ENCODE measurements at regions not wholly inside any gene's neighbourhood (a gene's known extent, or its start where the extent isn't known, plus 50 kb on each side); places are given as distances from the start of the nearest gene placed in this dataset.

- H3K4me2 ChIP-seq (ENCODE audit: insufficient read depth, low read length) = no peak overlapping the region
- in situ Hi-C loops (cut with MboI) (no loop called here), intact Hi-C loops (cut with micrococcal nuclease) (no loop called here)
- no peak overlapping the region for H3K4me3 ChIP-seq
- peak overlapping the region; percentile 52; the same call in 1 of the 3 replicates for H3K27ac ChIP-seq (ENCODE audit: extremely low read depth, low read depth, low read length)
- no TSS peak for BruUV-seq (replicated peaks)
- WGBS (ENCODE audit: insufficient coverage, low coverage, missing lambda C conversion rate) = 0% methylated on average over 1 of the region's 1 CpG
- ChIA-PET POLR2A (no interaction called here), CTCF (ENCODE audit: low intra/inter-chr PET ratio) (no interaction called here)
- H3K79me2 ChIP-seq (ENCODE audit: control insufficient read depth, insufficient read depth, low read length) = no peaks in the 10 kb centered on the region
- no peaks in the 10 kb centered on the region for H3K9me3 ChIP-seq (replicated peaks; ENCODE audit: control insufficient read depth, insufficient read depth, low read depth, low read length)
- ATAC-seq (0 out of 3 replicates have a peak, but pooled peaks have one; percentile 27), DNase-seq (ENCODE audit: extremely low read depth in 1 of 4, low spot score in 3 of 4) (no peak), FAIRE-seq (no peak)
- TF ChIP-seq CEBPG (CRISPR knock-in tag; IDR thresholded peaks at IDR 0.05) (no peak), CEBPG (tag; conservative IDR thresholded peaks at IDR 0.05 in 1 of 2, IDR thresholded peaks at IDR 0.05 in 1 of 2) (0 out of 4 replicates have a peak, but pooled peaks of 1 of the 2 experiments have one; percentile 14), ZBTB17 (CRISPR knock-in tag; IDR thresholded peaks at IDR 0.05) (no peak)
- no peaks in the 10 kb centered on the region for H3K27me3 ChIP-seq (ENCODE audit: control insufficient read depth in 2 of 2, insufficient read depth in 2 of 2, low read length in 2 of 2)
- H4K20me1 ChIP-seq (replicated peaks; ENCODE audit: control insufficient read depth, insufficient read depth, low read length) = no peaks in the 10 kb centered on the region
- no peak overlapping the region for H3K9ac ChIP-seq (ENCODE audit: insufficient read depth in 1 of 2, low read depth in 2 of 2, low read length in 2 of 2)
- no peaks in the 10 kb centered on the region for H3K36me3 ChIP-seq (ENCODE audit: control insufficient read depth, insufficient read depth, low read length)
- H3K9me1 ChIP-seq (ENCODE audit: control insufficient read depth, insufficient read depth, low read length) = no peaks in the 10 kb centered on the region
- peak overlapping the region; percentile 74 for H2AFZ ChIP-seq (ENCODE audit: low read depth, low read length)
- peaks cover 0 to 11% of the 10 kb centered on the region in 2 experiments; a peak in 3 of 5 replicates for H3K4me1 ChIP-seq (replicated peaks in 1 of 2; ENCODE audit: control insufficient read depth in 2 of 2, insufficient read depth in 2 of 2, low read length in 2 of 2)
Observed at GRCh38 chr3:118543832-118544231, 490.8 kb downstream of the IGSF11 start.

DNA sequence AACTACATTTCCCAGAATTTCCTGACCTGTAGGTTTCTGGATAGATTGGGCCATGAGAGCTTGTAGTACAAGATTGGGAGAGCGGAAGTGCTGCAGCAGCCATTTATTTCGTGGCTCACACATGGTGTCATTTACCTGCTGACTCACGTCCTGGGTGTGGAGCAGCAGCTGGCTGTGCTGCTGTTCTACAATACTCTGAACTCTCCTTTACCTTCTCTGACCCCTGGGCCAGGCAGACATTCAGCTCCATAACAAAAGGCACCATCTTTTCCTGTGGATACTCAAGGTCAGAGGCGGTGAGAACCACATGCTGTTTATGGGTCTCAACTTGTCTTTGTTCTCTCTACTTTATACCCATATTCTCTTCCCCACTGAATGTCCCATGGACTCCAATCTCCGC lies 490.2 kb downstream of the IGSF11 start:
- Histone ChIP-seq H3K4me2 (ENCODE audit: insufficient read depth, low read length) (no peak overlapping the region), H2AFZ (ENCODE audit: low read depth, low read length) (peak overlapping the region; percentile 74), H3K9ac (ENCODE audit: insufficient read depth in 1 of 2, low read depth in 2 of 2, low read length in 2 of 2) (no peak overlapping the region), H3K9me1 (ENCODE audit: control insufficient read depth, insufficient read depth, low read length) (no peaks in the 10 kb centered on the region), H3K36me3 (ENCODE audit: control insufficient read depth, insufficient read depth, low read length) (no peaks in the 10 kb centered on the region), H3K79me2 (ENCODE audit: control insufficient read depth, insufficient read depth, low read length) (no peaks in the 10 kb centered on the region), H4K20me1 (replicated peaks; ENCODE audit: control insufficient read depth, insufficient read depth, low read length) (no peaks in the 10 kb centered on the region), H3K4me3 (no peak overlapping the region), H3K27ac (ENCODE audit: extremely low read depth, low read depth, low read length) (peak overlapping the region; percentile 52), H3K27me3 (ENCODE audit: control insufficient read depth in 2 of 2, insufficient read depth in 2 of 2, low read length in 2 of 2) (no peaks in the 10 kb centered on the region), H3K4me1 (replicated peaks in 1 of 2; ENCODE audit: control insufficient read depth in 2 of 2, insufficient read depth in 2 of 2, low read length in 2 of 2) (peaks cover 0 to 11% of the 10 kb centered on the region in 2 experiments; a peak in 3 of 5 replicates), H3K9me3 (replicated peaks; ENCODE audit: control insufficient read depth, insufficient read depth, low read depth, low read length) (no peaks in the 10 kb centered on the region)
- ChIA-PET POLR2A (no interaction called here), CTCF (ENCODE audit: low intra/inter-chr PET ratio) (no interaction called here)
- DNase-seq (ENCODE audit: extremely low read depth in 1 of 4, low spot score in 3 of 4) = peak; percentile 4 to 56 (median 17)
- in situ Hi-C loops (cut with MboI) = no loop called here
- 6% methylated on average over 5 of the region's 5 CpGs for WGBS (ENCODE audit: insufficient coverage, low coverage, missing lambda C conversion rate)
- FAIRE-seq = no peak
- intact Hi-C loops (cut with micrococcal nuclease) = no loop called here
- ATAC-seq = peak; percentile 92
- no TSS peak for BruUV-seq (replicated peaks)
- TF ChIP-seq KDM1A (IDR thresholded peaks at IDR 0.05) = no peak
- TF ChIP-seq STAT6 (CRISPR knock-in tag; IDR thresholded peaks at IDR 0.05) = no peak
- TF ChIP-seq HDAC8 (tag; IDR thresholded peaks at IDR 0.05) = no peak
- TF ChIP-seq, protein P1, sequence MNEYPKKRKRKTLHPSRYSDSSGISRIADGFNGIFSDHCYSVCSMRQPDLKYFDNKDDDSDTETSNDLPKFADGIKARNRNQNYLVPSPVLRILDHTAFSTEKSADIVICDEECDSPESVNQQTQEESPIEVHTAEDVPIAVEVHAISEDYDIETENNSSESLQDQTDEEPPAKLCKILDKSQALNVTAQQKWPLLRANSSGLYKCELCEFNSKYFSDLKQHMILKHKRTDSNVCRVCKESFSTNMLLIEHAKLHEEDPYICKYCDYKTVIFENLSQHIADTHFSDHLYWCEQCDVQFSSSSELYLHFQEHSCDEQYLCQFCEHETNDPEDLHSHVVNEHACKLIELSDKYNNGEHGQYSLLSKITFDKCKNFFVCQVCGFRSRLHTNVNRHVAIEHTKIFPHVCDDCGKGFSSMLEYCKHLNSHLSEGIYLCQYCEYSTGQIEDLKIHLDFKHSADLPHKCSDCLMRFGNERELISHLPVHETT (CRISPR knock-in tag; conservative IDR thresholded peaks at IDR 0.05 in 1 of 2, IDR thresholded peaks at IDR 0.05 in 1 of 2) = peak in 1 of 2 experiments; percentile 75; a peak in 2 of 4 replicates
- peak; percentile 73 for TF ChIP-seq GABPA (tag; conservative IDR thresholded peaks at IDR 0.05; ENCODE audit: low read depth)
- no peak for TF ChIP-seq CCNT2 (IDR thresholded peaks at IDR 0.05; ENCODE audit: borderline replicate concordance, extremely low read depth, insufficient read length, low read depth, low read length)
- TF ChIP-seq MAFF (IDR thresholded peaks at IDR 0.05; ENCODE audit: low read length) = peak; percentile 38; the same call in 1 of the 2 replicates
- peak; percentile 91 for TF ChIP-seq DMBX1 (CRISPR knock-in tag; IDR thresholded peaks at IDR 0.05; ENCODE audit: borderline replicate concordance)

Measured in K562 (cell line).